ENCODE measurements at regions not wholly inside any gene's neighbourhood (a gene's known extent, or its start where the extent isn't known, plus 50 kb on each side); places are given as distances from the start of the nearest gene placed in this dataset.
A peak's percentile ranks its signal among the peaks of the same experiment; 100 is the strongest.

GRCh38 chrX:25213611-25214010 lies 197.8 kb upstream of the ARX start:
- FAIRE-seq, result no peak

DNA sequence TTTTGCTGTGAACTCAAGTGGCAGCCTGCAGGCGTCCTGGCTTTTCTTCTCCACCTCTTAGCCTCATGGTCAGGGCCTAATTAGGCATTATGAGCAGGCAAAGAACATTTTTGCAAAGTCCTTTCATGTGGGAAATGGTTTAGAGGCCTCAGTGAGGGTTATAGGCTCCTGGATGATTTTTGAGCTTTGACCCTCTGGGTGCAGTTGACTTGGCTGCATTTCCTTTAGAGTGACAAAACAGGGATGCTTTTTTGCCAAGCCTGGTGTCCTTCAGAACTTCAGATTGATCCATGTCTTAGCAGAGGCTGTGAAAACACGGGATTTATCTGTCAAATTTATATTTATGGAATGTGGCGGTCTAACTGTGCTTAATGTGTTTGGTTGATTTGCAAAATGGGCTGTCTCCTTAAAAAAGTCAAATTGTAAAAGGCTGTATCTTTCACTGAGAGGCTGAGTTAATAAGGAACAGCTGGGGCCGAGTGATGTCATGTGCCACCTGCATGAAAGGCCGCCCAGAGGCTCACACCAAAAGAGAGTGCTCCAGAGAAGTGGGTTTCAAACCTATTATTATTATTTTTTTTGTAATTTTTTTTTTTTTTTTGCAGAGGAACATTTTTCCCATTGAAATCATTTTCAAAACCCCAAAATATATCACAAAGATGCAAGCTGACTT lies 192.2 kb upstream of the ARX start:
- no peak for FAIRE-seq

DNA sequence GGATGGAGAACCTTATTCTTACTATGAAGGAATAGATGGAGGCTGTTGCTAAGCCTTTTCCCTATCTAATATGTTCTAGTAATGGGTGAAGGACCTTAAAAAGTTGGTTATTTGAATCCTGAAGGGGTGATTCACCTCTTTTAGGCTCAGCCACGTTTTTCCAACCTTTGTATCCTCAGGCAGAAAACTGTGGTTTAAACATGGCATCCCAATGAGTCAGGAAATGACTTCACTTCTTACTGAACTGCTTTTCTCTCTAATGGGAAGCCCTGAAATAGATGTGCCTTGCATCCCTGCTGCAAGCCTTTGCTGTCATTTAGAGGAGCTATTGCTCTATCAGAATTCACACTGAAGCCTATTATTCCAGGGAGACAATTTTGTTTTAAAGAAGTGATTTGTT lies 191.0 kb upstream of the ARX start:
- FAIRE-seq, result no peak

GRCh38 chrX:25204182-25204581 lies 188.4 kb upstream of the ARX start:
- no peak for FAIRE-seq

GRCh38 chrX:25202827-25203226 lies 187.1 kb upstream of the ARX start:
- FAIRE-seq, result no peak

DNA sequence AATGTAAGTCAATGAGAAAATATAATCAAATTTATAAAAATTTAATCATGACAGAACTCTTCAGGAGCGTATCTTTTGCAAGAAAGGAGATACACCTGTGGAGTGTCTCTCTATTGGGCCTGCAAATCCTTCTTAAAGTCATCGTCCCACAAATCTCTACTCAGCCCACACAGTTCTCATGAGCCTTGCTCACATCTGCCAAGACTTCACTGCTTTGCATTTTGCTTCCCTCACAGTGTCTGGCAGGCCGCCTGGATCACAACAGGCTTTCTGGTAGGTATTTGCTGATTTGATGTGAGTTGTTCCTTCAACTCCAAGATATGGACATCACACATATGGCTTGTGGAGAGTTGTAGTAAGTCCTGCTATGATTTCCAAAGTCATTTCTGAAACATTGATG lies 183.1 kb upstream of the ARX start:
- no peak for FAIRE-seq

- no peak for FAIRE-seq
Observed at GRCh38 chrX:25198253-25198652, 182.5 kb upstream of the ARX start.

GRCh38 chrX:25196221-25196620 lies 180.5 kb upstream of the ARX start:
- FAIRE-seq, result no peak

- no peak for FAIRE-seq
Observed at GRCh38 chrX:25191403-25191802, 175.6 kb upstream of the ARX start.

DNA sequence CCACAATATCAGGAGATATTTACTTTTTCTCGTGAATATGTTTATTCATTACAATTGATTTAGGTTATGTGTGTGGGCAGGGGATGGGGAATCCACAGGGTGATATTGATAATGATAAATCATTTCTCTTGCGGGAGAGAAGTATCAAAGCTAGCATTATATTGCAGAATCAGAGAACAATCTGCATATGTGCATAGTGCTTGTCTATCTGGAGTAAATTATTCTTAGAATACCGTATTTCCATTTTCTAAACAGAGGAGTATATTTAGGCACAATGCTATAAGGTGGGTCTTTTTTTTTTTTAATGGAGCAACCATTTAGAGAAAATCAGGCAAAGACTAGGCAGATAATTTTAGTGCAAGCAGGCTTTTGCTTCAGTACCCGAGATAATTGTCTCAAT lies 166.0 kb upstream of the ARX start:
- FAIRE-seq, result no peak

DNA sequence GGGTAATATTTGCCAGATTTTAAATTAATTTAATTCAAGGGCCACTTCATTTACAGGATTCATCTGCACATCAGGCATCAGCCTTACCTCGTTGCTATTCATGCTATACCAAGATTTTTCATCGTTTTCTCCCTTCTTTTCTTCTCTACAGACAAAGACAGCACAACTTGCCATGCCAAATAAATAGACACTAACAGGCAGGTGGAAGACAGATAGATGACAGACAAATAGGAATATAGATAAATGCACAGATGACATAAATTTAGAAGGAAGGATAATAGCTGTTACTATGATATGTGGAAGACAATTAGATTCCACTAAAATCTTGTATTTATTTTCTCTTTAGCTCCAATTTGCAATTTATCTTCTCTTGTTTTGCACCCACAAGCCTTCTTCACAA lies 164.5 kb upstream of the ARX start:
- FAIRE-seq, result no peak

DNA sequence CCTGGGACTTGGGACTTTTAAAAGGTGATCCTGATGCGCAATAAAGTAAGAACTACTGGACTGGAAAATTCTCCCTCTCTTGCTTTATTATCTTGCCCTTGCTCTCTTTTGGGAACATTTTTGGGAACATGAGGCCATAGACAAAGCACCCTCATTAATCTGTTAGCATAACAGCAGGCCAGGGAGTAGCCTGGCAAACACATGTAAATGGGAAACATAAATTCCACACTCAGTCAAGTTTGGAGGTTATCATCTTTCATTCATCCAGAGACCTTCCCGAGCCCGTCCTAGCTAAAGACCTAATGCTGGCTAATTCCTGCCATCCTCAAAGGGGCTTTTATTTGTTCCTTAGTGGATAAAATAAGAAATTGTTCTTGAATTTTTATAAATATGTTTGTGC lies 162.8 kb upstream of the ARX start:
- no peak for FAIRE-seq

DNA sequence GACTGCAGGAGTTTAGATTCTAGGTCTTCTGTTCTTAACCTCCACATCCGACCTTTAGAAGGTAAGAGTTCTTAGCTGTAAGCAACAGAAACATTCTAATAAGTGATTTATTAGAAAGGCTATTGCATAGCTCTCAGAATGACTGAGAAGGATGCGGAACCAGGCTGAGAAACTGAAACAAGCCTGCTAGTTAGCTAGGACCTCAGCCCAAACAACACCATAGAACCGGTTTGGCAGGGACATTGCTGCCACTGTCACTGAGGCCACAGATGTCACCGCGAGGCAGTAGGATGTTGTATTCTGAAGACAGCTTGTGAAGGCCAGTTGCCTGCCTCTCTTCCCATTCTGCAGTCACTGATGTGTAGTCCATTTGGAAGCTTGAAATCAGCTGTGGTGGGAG lies 160.0 kb upstream of the ARX start:
- FAIRE-seq, result no peak

- FAIRE-seq, result no peak
Observed at GRCh38 chrX:25175171-25175570, 159.4 kb upstream of the ARX start.

GRCh38 chrX:25166546-25166945 lies 150.8 kb upstream of the ARX start:
- FAIRE-seq, result no peak

DNA sequence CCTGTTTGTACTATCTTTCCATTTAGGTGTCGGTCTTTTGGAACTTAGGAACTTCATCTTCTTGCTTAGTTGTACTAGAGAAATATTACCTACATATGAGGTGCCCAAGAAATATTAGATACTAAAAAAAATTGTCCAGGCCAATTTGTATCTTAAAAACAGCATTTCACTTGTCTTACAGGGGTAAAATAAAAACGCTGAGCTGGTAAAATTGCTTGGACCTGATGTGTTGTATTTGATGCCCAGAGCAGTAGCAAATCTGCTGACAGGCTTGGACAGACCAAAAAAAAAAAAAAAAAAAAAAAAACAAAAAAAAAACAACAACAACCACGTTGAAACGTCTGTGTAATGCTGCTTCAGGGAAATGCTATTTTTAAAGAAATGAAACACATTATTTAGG lies 150.4 kb upstream of the ARX start:
- no peak for FAIRE-seq

- FAIRE-seq, result no peak
Observed at GRCh38 chrX:25158635-25159034, 142.9 kb upstream of the ARX start.

DNA sequence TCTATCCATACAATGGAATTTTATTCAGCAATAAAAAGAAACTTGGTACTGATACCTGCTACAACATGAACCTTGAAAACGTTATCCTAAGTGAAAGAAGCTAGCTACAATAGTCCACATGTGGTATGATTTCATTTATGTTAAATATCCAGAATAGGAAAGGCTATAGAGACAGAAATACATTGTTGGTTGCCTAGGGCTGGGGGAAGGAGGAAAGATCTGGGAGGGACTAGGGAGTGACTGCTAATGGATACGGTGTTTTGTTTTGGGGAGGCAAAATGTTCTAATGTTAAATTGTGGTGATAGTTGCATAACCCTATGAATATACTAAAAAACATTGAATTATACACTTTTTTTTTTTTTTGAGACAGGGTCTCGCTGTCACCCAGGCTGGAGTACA lies 141.1 kb upstream of the ARX start:
- no peak for FAIRE-seq

DNA sequence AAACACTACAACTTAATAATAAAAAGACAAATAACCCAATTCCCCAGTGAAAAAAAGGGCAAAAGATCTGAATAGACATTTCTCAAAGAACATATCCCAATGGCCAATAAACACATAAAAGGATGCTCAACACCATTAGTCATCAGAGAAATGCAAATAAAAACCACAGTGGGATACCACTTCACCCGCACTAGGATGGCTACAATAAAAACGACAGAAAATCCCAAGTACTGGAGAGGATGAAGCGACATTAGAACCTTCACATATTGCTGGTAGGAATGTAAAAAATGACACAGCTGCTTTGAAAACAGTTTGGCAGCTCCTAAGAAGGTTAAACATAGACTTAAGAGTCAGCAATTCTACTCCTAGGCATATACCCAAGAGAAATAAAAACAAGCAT lies 140.6 kb upstream of the ARX start:
- FAIRE-seq, result no peak

GRCh38 chrX:25154168-25154567 lies 138.4 kb upstream of the ARX start:
- no peak for FAIRE-seq

- FAIRE-seq, result no peak
Observed at GRCh38 chrX:25151749-25152148, 136.0 kb upstream of the ARX start.

- FAIRE-seq, result peak; percentile 82
Observed at GRCh38 chrX:25144043-25144940, 128.5 kb upstream of the ARX start.

- FAIRE-seq, result no peak
Observed at GRCh38 chrX:25143596-25143995, 127.8 kb upstream of the ARX start.

DNA sequence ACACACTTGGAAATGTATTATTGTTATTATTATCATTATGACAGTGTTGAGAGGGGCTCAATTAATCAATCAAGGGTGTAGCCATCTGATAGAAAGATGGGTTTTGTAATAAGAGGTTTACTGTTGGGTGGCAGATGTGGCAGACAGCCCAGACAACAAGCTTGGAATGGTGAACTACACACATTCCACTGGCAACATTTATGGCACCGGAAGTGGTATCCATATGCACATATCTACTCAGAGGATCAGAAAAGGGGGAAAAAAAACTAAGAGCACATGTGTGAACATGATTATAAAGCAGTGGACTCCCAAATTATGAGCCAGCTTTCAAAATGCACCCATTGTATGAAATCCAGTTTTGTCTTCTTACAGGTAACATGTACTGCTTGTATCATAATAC lies 125.9 kb upstream of the ARX start:
- no peak for FAIRE-seq

DNA sequence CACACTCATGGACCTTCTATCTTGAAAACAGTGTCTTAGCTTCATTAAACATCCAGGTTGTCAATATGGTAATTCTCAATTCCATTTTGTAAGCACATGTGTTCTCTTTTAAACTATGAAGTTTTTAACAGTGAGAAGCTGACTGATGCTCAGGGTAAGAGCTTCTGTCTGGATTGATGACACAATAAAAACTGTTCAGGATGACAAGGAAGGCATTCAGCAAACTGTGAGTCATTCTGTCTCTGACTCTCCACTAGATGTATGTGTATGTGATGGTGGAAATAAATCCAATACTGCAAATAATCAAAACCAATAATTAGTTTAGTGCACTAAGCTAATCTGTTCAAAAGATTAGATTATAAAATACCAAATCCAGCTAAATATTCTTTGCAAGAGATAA lies 115.3 kb upstream of the ARX start:
- no peak for FAIRE-seq

Data from A204.1 (cell line).